Stomach (tissue), 8 donors: ENCODE measurements at regions not wholly inside any gene's neighbourhood (a gene's known extent, or its start where the extent isn't known, plus 50 kb on each side); places are given as distances from the start of the nearest gene placed in this dataset.
A peak's percentile ranks its signal among the peaks of the same experiment; 100 is the strongest.

Experiments
- DNase-seq, 2 donors: peaks; one replicate each; pipeline versions ENCODE4 v3.0.0 to v3.0.0-alpha.2; 2013 to 2019
- H3K27ac ChIP-seq, 5 donors: fragments of 200-600 bp in 4 of 5; sonication (generic) in 4 of 5; one replicate each; pipeline ENCODE4 v1.5.1; 2013 to 2019; ENCODE audit warnings: mild to moderate bottlenecking in 1 of 5, moderate library complexity in 1 of 5
- H3K27me3 ChIP-seq, 3 donors: fragments of 200-600 bp; sonication (generic); one replicate each; pipeline ENCODE4 v1.5.1; 2017 to 2019; ENCODE audit warnings: mixed run types in 1 of 3
- H3K36me3 ChIP-seq, 4 donors: fragments of 200-600 bp; sonication (generic); 1 replicate in 3 of 4; 2 replicates in 1 of 4; pipeline ENCODE4 v1.5.1; 2016 to 2019
- H3K4me1 ChIP-seq, 4 donors: fragments of 200-600 bp; sonication (generic); one replicate each; pipeline ENCODE4 v1.5.1; 2016 to 2019
- H3K4me3 ChIP-seq, 4 donors: fragments of 200-600 bp; sonication (generic) in 3 of 4; one replicate each; pipeline ENCODE4 v1.5.1; 2016 to 2019; ENCODE audit warnings: mild to moderate bottlenecking in 1 of 4
- H3K9me3 ChIP-seq, 4 donors: fragments of 200-600 bp; sonication (generic); one replicate each; pipeline ENCODE4 v1.5.1; 2016 to 2019
- EP300 ChIP-seq: sonication (generic); formaldehyde crosslinking; IDR thresholded peaks from one replicate; pipeline ENCODE4 v1.6.1; 2017; ENCODE audit warnings: antibody characterized with exemption
- POLR2A ChIP-seq, 4 donors: fragments of 450-650 bp; IDR thresholded peaks; one replicate each; pipeline ENCODE4 v1.6.1; 2016; ENCODE audit warnings: antibody characterized with exemption in 4 of 4, control low read depth in 2 of 4, mild to moderate bottlenecking in 1 of 4, moderate library complexity in 1 of 4
- POLR2AphosphoS5 ChIP-seq, 3 donors: sonication (generic); formaldehyde crosslinking; IDR thresholded peaks; one replicate each; pipeline ENCODE4 v1.6.1; 2016; ENCODE audit warnings: antibody characterized with exemption in 3 of 3
- WGBS, 5 donors: extraction: QIAGEN DNeasy Blood & Tissue Kit in 3 of 5; methylation state at CpG; one replicate each; pipeline versions ENCODE4 v1.1.5 to v1.1.7; 2013 to 2018; 5-methylcytosine and 5-hydroxymethylcytosine counted together
- intact Hi-C: fragments of 100-400 bp; cut with DNase I; formaldehyde crosslinking; loops from one replicate; pipeline ENCODE4 v1.15.1; 2023; ENCODE audit warnings: low total_unique reads
- TF ChIP-seq, protein P1 (sequence below), 7 experiments: fragments of 450-650 bp in 4 of 7; fragments of 200-600 bp in 3 of 7; sonication (generic) in 3 of 7; IDR thresholded peaks; one replicate each; pipeline ENCODE4 v1.5.1; 2016 to 2019; ENCODE audit warnings: antibody characterized with exemption in 7 of 7, control low read depth in 2 of 7, mild to moderate bottlenecking in 1 of 7
- donor health status: healthy with polysubstance abuse.
- donor health status: Bipolar disorder and iron deficiency.
- donor health status: healthy.

- Histone ChIP-seq H3K4me3 (no peak overlapping the region), H3K36me3 (no peaks in the 10 kb centered on the region), H3K27me3 (no peaks in the 10 kb centered on the region), H3K9me3 (no peaks in the 10 kb centered on the region), H3K4me1 (no peaks in the 10 kb centered on the region), H3K27ac (no peak overlapping the region)
- 36 to 49% (median 44%) methylated on average over 1 of the region's 1 CpG for WGBS, 5 donors
- intact Hi-C loops, result no loop called here
- TF ChIP-seq POLR2AphosphoS5 (IDR thresholded peaks at IDR 0.05) (no peak), EP300 (no peak), POLR2A (IDR thresholded peaks at IDR 0.05) (no peak)
- TF ChIP-seq, protein P1, sequence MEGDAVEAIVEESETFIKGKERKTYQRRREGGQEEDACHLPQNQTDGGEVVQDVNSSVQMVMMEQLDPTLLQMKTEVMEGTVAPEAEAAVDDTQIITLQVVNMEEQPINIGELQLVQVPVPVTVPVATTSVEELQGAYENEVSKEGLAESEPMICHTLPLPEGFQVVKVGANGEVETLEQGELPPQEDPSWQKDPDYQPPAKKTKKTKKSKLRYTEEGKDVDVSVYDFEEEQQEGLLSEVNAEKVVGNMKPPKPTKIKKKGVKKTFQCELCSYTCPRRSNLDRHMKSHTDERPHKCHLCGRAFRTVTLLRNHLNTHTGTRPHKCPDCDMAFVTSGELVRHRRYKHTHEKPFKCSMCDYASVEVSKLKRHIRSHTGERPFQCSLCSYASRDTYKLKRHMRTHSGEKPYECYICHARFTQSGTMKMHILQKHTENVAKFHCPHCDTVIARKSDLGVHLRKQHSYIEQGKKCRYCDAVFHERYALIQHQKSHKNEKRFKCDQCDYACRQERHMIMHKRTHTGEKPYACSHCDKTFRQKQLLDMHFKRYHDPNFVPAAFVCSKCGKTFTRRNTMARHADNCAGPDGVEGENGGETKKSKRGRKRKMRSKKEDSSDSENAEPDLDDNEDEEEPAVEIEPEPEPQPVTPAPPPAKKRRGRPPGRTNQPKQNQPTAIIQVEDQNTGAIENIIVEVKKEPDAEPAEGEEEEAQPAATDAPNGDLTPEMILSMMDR (IDR thresholded peaks at IDR 0.05), result peak in 2 of 7 experiments; percentile 13 to 23
- peak in 1 of 2 donors; percentile 35 for DNase-seq
Measured at GRCh38 chr4:77418333-77418732, 187.3 kb upstream of the CXCL13 start.

DNA sequence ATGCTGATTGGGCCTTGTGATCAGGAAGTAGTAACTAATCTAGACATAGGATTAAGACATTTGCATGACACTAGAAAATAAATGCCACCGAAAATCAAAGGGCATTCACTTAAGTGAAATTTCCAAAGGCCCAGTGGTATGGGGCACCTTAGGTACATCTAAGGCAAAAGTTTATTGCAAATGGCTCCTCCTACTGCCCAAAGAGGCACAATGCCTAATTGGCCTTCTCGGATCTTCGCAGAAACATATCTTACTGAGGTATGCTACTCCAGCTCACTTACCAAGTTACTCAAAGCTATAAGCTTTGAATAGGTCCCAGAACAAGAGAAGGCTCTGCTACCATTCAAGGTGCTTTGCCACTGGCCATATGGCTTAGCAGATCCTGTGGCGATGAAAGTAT, 174.8 kb upstream of the CXCL13 start:
- DNase-seq, result no peak
- 89 to 94% (median 90%) methylated on average over 4 of the region's 4 CpGs for WGBS, 5 donors
- no peak overlapping the region for H3K27ac ChIP-seq
- H3K9me3 ChIP-seq, result no peaks in the 10 kb centered on the region
- peaks cover 0 to 10% (median 9%) of the 10 kb centered on the region in 4 donors for H3K4me1 ChIP-seq
- intact Hi-C loops, result no loop called here
- no peaks in the 10 kb centered on the region for H3K27me3 ChIP-seq
- H3K4me3 ChIP-seq, result no peak overlapping the region
- TF ChIP-seq POLR2AphosphoS5 (IDR thresholded peaks at IDR 0.05), result no peak
- TF ChIP-seq EP300, result no peak
- no peak for TF ChIP-seq POLR2A (IDR thresholded peaks at IDR 0.05)
- TF ChIP-seq, protein P1 (IDR thresholded peaks at IDR 0.05), result no peak
- H3K36me3 ChIP-seq, result no peaks in the 10 kb centered on the region

- TF ChIP-seq EP300, result no peak
- TF ChIP-seq, protein P1 (IDR thresholded peaks at IDR 0.05), result no peak
- TF ChIP-seq POLR2A (IDR thresholded peaks at IDR 0.05), result no peak
- TF ChIP-seq POLR2AphosphoS5 (IDR thresholded peaks at IDR 0.05), result no peak
- H3K9me3 ChIP-seq, result no peaks in the 10 kb centered on the region
- no peaks in the 10 kb centered on the region for H3K36me3 ChIP-seq
- peaks cover 0 to 10% (median 9%) of the 10 kb centered on the region in 4 donors for H3K4me1 ChIP-seq
- no peaks in the 10 kb centered on the region for H3K27me3 ChIP-seq
- intact Hi-C loops, result no loop called here
- 89 to 100% (median 94%) methylated on average over 1 of the region's 1 CpG for WGBS, 5 donors
- no peak for DNase-seq
- no peak overlapping the region for H3K27ac ChIP-seq
- H3K4me3 ChIP-seq, result no peak overlapping the region
Measured at GRCh38 chr4:77431546-77431945, 174.1 kb upstream of the CXCL13 start.

GRCh38 chr4:77432717-77433417, 172.8 kb upstream of the CXCL13 start:
- DNase-seq, result peak in 1 of 2 donors; percentile 22

More at GRCh38 chr4:77432717-77433417, 172.8 kb upstream of the CXCL13 start:
- Histone ChIP-seq H3K27ac (no peak overlapping the region), H3K27me3 (no peaks in the 10 kb centered on the region), H3K4me3 (no peak overlapping the region), H3K36me3 (no peaks in the 10 kb centered on the region), H3K9me3 (no peaks in the 10 kb centered on the region), H3K4me1 (peaks cover 0 to 10% (median 9%) of the 10 kb centered on the region in 4 donors)
- TF ChIP-seq, protein P1 (IDR thresholded peaks at IDR 0.05), result no peak
- TF ChIP-seq POLR2AphosphoS5 (IDR thresholded peaks at IDR 0.05) (no peak), POLR2A (IDR thresholded peaks at IDR 0.05) (no peak), EP300 (no peak)
- intact Hi-C loops, result no loop called here
- 25 to 38% (median 34%) methylated on average over 3 of the region's 3 CpGs for WGBS, 5 donors
